ENCODE measurements at regions not wholly inside any gene's neighbourhood (a gene's known extent, or its start where the extent isn't known, plus 50 kb on each side); places are given as distances from the start of the nearest gene placed in this dataset.

- DNase-seq (ENCODE audit: low read depth): no peak
Observed at GRCh38 chr10:111811517-111811916, 372.0 kb downstream of the GPAM start.

GRCh38 chr10:111820471-111820870 lies 363.1 kb downstream of the GPAM start:
- no peak for DNase-seq (ENCODE audit: low read depth)

GRCh38 chr10:111821871-111822270 lies 361.7 kb downstream of the GPAM start:
- no peak for DNase-seq (ENCODE audit: low read depth)

GRCh38 chr10:111822661-111823060 lies 360.9 kb downstream of the GPAM start:
- no peak for DNase-seq (ENCODE audit: low read depth)

GRCh38 chr10:111824128-111824527 lies 359.4 kb downstream of the GPAM start:
- DNase-seq (ENCODE audit: low read depth): no peak

- DNase-seq (ENCODE audit: low read depth): no peak
Observed at GRCh38 chr10:111830359-111830758, 353.2 kb downstream of the GPAM start.

GRCh38 chr10:111831058-111831457 lies 352.5 kb downstream of the GPAM start:
- no peak for DNase-seq (ENCODE audit: low read depth)

- DNase-seq (ENCODE audit: low read depth): no peak
Observed at GRCh38 chr10:111833251-111833650, 350.3 kb downstream of the GPAM start.

- no peak for DNase-seq (ENCODE audit: low read depth)
Observed at GRCh38 chr10:111835574-111835973, 348.0 kb downstream of the GPAM start.

- no peak for DNase-seq (ENCODE audit: low read depth)
Observed at GRCh38 chr10:111836064-111836463, 347.5 kb downstream of the GPAM start.

- no peak for DNase-seq (ENCODE audit: low read depth)
Observed at GRCh38 chr10:111836571-111836970, 347.0 kb downstream of the GPAM start.

- DNase-seq (ENCODE audit: low read depth): no peak
Observed at GRCh38 chr10:111837086-111837485, 346.5 kb downstream of the GPAM start.

GRCh38 chr10:111837985-111838384 lies 345.6 kb downstream of the GPAM start:
- no peak for DNase-seq (ENCODE audit: low read depth)

GRCh38 chr10:111840546-111840945 lies 343.0 kb downstream of the GPAM start:
- DNase-seq (ENCODE audit: low read depth): no peak

- DNase-seq (ENCODE audit: low read depth): no peak
Observed at GRCh38 chr10:111852801-111853200, 330.8 kb downstream of the GPAM start.

- DNase-seq (ENCODE audit: low read depth): no peak
Observed at GRCh38 chr10:111856631-111857030, 326.9 kb downstream of the GPAM start.

- DNase-seq (ENCODE audit: low read depth): no peak
Observed at GRCh38 chr10:111865550-111865949, 318.0 kb downstream of the GPAM start.

- no peak for DNase-seq (ENCODE audit: low read depth)
Observed at GRCh38 chr10:111871458-111871857, 312.1 kb downstream of the GPAM start.

GRCh38 chr10:111872591-111872990 lies 311.0 kb downstream of the GPAM start:
- DNase-seq (ENCODE audit: low read depth): no peak

GRCh38 chr10:111873041-111873440 lies 310.5 kb downstream of the GPAM start:
- DNase-seq (ENCODE audit: low read depth): no peak

GRCh38 chr10:111873621-111874135 lies 309.9 kb downstream of the GPAM start:
- DNase-seq (ENCODE audit: low read depth): no peak

GRCh38 chr10:111874576-111874975 lies 309.0 kb downstream of the GPAM start:
- no peak for DNase-seq (ENCODE audit: low read depth)

- DNase-seq (ENCODE audit: low read depth): no peak
Observed at GRCh38 chr10:111875725-111876124, 307.8 kb downstream of the GPAM start.

- DNase-seq (ENCODE audit: low read depth): no peak
Observed at GRCh38 chr10:111877258-111877657, 306.3 kb downstream of the GPAM start.

- DNase-seq (ENCODE audit: low read depth): no peak
Observed at GRCh38 chr10:111879969-111880368, 303.6 kb downstream of the GPAM start.
